GDM1 (cell line): ENCODE measurements at regions not wholly inside any gene's neighbourhood (a gene's known extent, or its start where the extent isn't known, plus 50 kb on each side); places are given as distances from the start of the nearest gene placed in this dataset.

Experiments used
- DNase-seq: peaks from one replicate; lab custom pipeline; 2025; lab: John Stamatoyannopoulos, UW

DNA sequence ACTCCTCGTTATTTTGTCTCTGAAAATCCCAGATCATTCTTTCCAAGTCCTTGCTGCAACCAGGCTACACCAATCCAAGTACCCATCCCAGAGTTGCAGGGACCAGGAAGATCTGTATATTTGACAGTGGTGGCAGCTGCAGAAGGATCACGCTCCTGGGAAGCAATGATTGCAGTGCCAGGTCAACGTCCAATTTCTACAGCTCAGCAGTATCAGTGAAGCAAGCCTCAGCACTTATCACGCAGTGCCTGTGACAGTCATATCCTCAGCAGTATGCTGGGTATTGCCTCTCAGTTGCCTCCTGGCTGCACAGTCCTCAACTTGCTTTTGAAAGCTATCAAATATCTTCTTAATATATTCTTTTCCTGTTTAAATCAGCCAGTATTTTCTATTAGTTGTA, 66.7 kb downstream of the BARHL2 start:
- no peak for DNase-seq

DNA sequence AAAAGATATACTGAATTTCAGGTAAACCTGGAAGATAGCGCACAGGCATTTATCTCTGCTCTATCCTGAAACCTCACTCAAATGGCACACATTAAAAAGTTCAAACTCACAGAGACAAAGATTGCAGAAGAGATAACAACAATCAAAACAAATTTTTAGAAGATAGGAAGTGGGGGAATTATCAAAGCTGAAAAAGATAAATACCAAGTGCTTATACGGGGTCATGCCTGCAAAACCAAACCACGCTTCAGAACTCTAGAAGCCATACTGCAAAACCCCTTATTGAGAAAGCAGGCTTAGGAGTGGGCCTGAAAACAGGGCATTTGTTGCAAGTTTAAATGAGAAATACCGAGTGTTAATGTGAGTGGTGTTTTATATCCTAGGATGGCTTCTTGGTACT, 76.8 kb downstream of the BARHL2 start:
- DNase-seq = no peak

DNA sequence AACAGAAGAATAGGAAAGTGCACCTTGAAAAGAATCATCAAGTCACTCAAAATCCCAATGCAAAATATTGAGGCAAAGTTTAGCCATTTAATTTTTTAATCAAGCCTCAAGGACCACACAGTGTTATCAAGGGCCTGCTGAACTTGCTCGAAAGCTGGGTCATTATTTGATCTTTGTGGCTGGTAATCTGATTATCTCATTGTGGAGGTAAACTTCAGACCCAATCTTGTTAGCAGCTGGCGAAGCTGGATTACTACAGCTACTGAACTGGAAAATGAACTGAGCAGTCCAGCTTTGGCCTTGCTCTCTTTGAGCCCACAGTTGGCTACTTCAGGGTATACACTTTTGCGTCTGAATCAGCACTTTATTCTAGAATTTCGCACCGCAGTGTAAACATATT, 94.4 kb downstream of the BARHL2 start:
- DNase-seq = no peak

DNA sequence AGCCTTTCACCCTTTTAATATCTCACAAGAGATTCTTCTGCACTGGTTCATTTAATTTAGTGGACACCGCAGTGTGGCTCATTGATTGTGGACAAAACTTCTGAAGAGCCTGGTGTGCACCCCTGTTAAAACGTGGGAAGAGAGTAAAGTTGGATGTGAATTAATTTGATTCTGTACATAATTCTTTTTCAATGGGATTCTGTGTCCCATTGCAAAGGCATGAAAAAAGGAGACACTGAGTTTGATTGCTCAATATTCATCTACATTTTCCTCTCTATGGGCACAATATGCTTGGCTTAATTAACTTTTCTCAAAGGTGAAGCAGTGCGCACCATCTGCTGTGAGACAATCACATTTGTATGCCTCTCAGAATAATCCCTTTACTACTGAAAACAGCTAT, 95.1 kb downstream of the BARHL2 start:
- no peak for DNase-seq

DNA sequence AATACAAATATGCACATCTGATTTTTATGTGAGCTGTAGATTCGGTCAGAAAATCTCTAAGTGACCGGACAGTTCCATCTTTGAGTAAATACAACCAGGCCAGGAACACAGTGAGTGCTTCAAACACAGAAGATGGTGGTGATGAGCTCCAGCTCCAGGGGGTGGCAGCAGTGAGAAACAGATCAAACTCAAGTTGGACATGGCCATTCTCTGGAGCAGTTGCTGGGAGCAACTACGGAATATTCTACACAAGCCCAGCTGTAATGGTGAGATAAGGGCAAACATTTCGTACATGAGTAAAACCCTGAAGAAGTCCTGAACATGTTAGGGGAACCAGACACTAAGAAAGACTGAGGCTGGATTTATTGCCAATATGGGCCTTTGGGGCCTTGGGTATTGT, 100.7 kb downstream of the BARHL2 start:
- no peak for DNase-seq

DNA sequence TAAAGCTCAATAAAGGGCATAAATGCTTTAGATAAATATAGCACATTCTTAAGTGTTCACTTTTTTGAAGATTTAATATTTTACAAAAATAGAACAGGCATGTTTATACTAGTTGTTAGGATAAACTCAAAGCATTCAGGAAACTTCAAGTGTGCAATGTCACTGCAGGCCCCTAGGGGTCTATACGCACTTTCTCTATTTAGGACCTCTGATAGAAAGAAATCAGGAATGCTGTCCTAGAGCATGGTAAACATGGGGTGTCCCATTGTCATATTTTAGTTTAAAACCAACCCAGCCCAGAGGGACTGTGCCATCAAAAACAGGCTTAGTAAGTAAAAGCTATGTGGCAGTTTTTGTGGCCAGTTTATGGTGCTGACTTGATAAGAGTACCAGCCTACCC, 102.2 kb downstream of the BARHL2 start:
- DNase-seq = no peak

DNA sequence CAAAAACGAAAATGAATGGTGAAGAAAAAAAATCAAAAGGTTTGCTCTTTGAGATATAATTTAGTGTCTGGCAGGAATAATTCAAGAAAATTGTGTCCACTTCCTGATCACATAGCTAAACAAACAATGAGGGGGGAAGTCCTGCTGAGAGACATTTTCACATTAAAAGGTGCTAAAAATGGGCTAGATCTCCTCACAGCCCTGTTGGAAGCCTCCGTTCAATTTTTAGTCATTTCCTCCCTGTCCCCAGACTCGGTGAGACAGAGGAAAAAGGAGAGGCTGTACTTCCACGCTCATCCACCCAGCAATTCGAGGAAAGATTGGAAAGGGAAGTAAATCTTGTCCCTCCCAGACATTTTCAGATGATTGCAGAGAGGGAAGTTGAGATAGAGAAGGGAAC, 103.7 kb downstream of the BARHL2 start:
- no peak for DNase-seq

DNA sequence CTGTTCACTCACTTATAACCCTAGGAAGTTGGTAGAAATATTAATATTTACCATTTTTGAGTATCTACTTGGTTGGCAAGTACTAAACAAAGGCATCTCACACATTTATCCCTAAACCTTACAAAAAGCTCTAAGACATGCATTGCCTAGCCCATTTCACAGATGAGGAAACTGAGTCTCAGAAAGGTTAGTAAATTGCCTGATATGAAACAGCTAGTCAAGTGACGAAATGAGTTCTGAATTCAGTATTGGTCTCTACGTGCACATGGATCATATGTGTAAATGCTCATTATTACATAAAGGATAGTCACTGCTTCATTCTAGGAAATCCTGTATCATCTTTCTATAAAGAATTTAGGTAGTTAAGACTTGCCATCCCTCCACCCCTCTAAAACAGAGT, 105.1 kb downstream of the BARHL2 start:
- DNase-seq = no peak

DNA sequence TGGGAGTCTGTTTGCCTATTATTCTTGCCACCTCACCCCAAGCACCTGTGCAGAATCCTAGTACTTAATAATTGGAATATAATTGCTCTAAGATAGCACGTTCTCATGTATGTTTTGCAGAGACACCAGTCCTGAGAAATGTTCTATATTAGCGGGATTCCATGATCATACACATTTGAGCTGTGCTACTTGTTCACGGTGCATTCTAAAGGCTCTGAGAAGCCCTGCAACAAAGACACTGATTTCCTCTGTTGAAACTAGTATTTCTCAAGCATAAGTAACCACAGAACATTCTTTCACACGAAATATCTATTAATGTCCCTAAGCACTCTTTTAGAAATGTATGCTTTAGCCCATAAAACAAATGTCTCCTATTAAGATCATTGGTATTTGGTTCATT, 109.4 kb downstream of the BARHL2 start:
- DNase-seq = no peak

DNA sequence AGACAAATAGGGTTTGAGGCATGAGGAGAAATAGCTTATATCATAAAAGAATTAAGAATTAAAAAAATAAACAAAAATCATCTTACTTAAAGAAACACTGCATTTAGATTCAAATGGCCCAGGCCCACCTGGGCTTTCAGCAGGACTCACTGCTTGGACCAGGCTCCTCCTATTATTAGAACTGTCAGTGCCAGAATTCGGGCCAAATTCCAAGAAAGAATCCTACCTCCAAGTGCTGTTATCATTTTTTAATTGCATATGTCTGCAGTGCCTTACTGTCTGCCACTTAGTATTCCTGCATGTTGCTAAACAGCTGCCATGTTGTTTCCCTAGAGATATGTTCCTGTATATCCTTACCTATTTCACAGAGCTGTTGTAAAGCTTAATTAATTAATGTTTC, 112.0 kb downstream of the BARHL2 start:
- no peak for DNase-seq

DNA sequence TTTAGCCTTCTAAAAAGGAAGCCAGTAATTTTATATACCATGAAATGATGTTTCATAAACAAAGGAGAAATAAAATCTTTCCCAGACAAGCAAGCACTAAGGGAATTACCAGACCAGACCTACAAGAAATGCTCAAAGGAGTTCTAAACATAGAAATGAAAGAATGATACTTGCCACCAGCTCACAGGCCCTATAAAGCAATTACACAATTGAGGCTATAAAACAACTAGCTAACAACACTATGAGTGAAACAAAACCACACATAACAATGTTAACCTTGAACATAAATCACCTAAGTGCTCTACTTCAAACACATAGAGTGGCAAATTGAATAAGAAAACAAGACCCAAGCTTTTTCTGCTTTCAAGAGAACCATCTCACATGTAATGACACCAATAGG, 123.8 kb downstream of the BARHL2 start:
- no peak for DNase-seq

DNA sequence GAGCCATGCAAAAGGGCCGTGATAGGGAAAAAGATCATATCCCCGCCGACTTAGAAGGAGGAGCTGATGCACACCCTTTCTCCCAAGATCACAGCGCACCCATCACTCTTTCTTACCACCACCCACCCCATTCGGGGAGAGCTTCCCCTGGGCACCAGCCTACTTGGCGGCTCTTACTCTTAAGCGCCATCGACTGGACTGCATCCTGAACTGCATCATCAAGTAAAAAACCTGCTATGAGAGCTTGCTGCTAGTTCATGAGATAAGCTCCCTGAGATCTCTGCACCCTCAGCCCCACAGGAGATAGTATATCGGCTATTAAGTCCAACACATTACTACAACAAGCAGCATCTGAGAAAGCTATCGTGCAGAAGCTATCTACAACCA, 125.1 kb downstream of the BARHL2 start:
- no peak for DNase-seq

DNA sequence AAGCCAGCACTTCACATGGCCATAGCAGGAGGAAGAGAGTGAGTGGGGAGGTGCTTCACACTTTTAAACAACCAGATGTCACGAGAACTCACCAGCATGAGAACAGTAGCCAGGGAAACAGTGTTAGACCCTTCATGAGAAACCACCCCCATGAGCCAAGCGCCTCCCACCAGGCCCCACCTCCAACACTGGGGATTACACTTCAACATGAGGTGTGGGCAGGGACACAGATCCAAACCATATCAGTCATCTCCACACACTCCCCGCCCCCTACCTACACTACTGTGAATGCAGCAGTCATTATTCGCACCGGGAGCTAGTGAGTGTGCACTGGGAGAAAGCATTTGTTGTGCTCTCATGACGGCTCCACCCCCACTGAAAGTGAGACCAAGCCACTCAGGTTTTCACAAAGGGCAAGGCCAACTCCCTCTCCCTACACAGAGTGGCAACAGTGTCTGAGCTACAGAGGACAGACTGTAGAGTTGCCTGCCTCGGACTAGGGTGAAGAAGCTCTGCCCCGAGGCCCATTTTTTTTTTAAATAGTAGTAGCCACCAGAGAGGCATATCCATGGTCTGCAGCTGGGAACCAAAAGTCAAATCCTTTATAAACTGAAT, 125.6 kb downstream of the BARHL2 start:
- no peak for DNase-seq

DNA sequence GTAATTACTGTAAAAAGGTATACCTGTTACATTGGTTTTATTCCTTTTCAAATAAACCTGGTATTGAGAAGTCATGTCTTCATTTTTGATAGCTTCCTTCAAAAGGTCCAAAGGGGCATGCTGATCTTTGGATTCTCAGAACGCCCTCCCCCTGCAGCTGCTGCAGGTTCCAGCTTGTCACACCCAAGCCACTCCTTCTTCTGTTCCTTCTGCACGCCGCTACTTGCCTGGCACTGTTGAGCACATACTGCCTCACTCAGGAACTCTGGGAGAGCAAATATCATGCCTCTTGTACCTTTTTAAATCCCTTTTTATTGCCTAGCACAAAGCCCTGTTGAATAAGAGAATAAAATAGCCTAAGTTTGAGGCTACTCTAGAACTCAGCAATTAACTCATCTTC, 136.9 kb downstream of the BARHL2 start:
- no peak for DNase-seq

DNA sequence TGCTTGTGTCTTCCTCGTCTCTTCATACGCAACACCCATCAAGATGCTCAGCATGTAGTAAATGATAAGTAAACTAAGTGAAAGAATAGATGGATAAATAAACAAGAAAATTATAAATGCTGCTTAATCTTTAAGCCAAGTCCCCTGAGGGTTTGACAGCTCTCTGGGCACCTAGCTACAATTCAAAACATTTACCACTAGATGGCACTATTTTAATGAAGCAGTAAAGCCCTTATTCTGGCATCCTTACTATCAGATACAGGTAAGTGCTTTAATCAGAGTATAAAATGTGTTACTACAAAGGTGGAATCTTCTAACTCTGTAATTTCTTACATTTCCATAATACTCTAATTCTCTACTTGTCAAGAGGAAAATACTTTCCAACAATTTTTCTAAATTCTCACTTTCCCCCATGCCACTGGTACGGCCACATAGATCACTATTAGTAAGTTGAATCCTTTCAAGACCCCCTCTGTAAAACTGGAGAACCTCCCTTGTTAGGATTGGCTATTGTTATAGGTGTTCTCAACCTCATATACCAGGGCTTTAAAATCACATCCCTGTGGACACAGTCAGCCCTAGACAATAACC, 137.8 kb downstream of the BARHL2 start:
- DNase-seq = no peak

DNA sequence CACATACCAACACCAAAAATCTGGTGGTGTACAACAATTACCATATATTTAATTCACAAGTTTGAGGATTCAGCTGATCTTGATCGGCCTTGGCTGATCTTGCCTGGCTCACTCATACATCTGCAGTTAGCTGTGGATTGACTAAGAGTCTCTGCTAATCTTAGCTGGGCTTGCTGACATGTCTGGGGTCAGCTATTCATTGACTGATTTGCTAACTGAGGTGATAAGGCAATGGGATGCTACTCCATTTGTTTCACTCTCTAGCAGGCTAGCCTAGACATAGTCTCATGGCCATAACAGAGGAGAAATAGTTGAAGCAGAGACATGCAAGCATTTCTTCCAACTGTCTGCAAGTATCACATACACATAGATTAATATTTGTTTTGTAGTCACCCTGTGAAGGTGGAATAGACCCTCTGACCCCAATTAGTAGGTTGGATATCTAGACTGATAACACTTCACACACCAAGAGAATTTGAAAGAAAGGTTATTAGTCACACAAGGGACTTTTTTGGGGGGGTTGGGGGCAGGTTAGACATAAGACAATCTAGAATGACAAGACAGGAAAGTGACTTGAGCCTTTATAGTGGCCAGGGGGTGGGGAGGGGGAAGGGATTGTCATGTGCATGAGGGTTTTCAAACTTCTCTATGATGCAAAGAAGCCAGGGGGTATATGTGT, 142.3 kb downstream of the BARHL2 start:
- DNase-seq = no peak

DNA sequence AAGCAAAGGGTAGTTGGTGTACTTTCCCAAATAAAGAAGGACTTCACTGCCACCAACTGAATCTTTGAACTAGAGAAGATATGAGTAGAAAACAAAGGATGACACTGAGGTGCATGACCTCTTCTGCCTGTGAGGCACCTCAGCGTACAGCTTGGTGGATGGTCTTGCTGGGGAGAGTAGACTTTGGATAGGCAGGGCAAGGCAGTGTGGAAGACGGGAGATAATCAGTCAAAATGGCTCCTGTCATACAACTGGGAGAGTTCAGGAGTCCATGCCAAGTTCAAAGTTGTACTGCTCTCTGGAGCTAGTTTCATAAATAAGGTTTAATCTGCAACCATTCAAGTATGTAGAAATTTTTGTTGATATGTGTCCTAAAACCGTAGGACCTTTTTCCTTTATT, 143.4 kb downstream of the BARHL2 start:
- no peak for DNase-seq

DNA sequence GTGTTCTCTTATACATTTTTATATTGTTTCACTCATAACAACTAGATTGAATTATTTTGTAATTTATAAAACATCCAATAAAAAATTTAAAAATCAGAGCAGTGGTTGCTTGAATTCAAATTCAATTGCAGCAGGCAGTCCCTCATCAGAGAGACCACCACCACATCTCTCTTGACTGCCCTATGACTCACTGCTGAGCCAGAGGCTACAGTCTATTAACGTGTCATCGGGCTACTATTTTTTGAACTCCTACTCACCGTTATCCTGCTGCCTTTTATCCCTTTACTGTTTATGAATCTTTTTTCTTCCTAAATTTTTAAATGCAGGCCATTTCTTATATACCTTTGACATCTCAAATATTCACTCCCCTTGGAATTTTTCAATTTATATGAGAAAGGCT, 144.7 kb downstream of the BARHL2 start:
- no peak for DNase-seq

DNA sequence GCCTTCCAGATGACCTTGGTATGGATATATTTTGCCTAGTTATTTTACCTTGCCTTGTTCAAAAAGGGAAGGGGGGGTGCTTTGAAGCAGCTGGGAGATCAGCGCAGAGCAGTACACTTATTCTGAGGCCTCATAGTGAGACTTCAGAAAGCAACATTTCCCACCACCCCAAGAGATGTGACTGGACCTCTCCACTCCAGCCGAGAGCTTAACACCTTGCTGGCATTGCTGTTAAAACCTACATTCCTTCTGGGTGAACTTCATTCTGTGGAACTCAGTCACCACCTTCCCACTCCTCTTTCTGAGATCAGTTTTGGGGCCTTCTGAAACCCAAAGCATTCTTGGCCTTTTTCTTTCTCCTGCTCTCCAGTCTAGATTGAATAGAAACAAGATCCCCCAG, 148.7 kb downstream of the BARHL2 start:
- DNase-seq = no peak

DNA sequence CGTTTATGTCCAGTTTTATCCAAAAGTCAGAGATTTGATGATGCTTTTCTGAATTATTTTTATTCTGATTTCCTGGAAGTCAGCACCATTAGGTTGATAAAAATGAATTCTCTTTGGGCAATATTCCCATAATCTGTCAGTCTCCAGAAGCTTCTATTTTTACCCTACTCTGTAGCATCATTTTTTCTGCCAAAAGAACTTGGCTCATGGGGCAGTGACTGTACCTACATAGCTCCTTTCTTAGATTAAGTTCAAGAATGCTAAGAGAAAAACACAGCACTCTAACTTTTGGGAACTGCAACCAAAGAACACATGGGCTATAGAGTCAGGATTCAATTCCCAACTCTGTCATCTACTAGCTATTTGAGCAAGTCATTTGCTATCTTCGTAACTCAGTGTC, 152.9 kb downstream of the BARHL2 start:
- DNase-seq = no peak

DNA sequence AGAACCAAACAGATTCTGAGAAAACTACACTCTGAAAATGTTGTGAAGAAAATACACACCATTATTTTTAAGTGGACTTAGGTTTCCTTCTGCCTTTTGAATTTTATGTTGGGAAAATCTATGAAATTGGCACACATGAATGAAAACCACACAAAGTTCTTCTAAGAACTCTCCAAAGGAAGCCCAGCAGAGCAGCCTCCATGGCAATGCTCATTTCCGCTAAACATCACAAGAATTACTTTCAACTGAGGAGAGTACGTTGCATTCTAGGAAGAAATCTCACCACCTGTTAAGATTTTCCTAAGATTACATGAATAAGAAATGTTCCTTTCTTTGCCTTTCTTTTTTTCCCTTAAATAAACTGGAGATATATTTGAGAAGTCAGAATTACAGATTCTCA, 154.2 kb downstream of the BARHL2 start:
- no peak for DNase-seq

DNA sequence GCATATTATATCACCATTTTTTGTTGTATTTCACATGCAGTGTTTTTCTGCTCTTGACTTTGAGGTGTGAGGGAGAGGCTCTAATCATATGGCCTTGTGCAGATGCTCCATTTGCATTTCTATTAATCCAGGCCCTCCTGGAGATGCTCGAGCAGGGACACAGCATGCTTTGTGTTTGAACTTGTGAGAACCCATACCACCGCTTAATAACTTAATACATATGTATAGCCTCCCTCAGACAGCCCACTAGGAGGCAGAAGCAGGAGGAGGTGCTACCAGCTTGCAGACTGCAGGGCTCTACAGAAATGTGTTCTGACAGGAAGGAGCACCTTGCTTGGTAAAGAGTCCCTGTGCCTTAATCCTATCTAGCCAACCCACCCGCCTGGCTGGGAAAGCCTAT, 155.2 kb downstream of the BARHL2 start:
- DNase-seq = no peak

DNA sequence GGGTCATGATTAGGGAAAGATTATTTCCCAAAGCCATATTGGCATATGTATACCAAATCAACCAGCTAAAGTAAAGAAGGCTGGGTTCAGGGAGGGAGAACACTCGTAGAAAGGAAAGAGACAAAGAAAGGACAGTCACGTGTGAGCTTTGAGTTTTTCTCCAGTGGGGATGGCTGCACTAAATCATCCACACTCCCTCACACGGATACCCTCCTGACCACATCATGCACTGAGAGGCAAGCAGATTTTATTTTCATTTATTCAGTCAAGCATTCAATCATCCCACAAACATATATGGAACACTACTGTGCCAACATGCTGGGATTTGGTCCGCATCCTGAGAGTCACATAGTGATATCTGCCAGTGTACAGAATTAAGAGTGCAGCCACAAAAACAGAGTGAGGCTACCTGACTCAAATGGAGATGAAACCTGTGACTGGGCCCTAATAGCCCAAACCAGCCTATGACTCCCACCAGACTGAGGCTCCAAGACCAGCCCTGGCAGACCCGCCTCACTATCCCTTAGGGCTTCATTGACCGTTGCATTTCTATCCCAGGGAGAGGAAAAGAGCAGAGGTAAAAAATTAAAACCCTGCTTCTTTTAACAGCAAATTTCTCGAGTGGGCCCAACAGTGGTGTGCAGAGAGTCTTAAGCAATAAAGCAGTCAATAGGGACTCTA, 155.9 kb downstream of the BARHL2 start:
- DNase-seq = no peak
